ENCODE measurements at regions not wholly inside any gene's neighbourhood (a gene's known extent, or its start where the extent isn't known, plus 50 kb on each side); places are given as distances from the start of the nearest gene placed in this dataset.
A peak's percentile ranks its signal among the peaks of the same experiment; 100 is the strongest.

DNA sequence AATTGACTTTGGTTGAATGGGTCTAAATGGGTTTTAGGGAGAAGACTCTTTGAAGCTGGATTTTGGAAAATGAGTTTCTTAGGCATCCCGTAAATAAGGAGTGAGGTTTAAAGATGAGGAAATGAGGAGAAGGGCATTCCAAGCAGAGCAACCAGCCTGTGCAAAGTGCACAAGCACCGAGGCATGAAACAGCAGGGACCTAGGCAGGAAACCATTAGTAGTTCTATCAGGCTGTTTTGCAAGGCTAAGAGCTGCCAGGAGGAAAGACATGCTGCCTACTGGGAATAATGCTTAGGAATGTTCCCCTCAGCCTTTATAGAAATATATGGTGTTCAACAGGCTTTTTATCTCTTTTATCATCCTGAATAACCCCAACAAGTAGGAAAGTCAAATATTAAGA lies 153.1 kb upstream of the FGGY start:
- TF ChIP-seq CREB1 (IDR thresholded peaks at IDR 0.05; ENCODE audit: low read depth) (no peak), TEAD4 (IDR thresholded peaks at IDR 0.05) (peak; percentile 10; the same call in 1 of the 2 replicates)

GRCh38 chr1:59144959-59145358 lies 151.9 kb upstream of the FGGY start:
- TF ChIP-seq TCF12 (IDR thresholded peaks at IDR 0.05; ENCODE audit: low read depth) (no peak), ZBTB7A (IDR thresholded peaks at IDR 0.05; ENCODE audit: low read depth) (no peak), FOXM1 (IDR thresholded peaks at IDR 0.05; ENCODE audit: borderline replicate concordance, low read depth) (no peak), YY1 (IDR thresholded peaks at IDR 0.05; ENCODE audit: low read depth) (no peak), EGR1 (IDR thresholded peaks at IDR 0.05) (no peak), TAF1 (IDR thresholded peaks at IDR 0.05; ENCODE audit: low read depth) (no peak), CEBPB (IDR thresholded peaks at IDR 0.05) (no peak), TEAD4 (IDR thresholded peaks at IDR 0.05) (no peak), EP300 (IDR thresholded peaks at IDR 0.05; ENCODE audit: borderline replicate concordance) (no peak), NFIC (IDR thresholded peaks at IDR 0.05) (no peak), RAD21 (IDR thresholded peaks at IDR 0.05; ENCODE audit: low read depth) (no peak), REST (IDR thresholded peaks at IDR 0.05; ENCODE audit: low read depth) (no peak), CREB1 (IDR thresholded peaks at IDR 0.05; ENCODE audit: low read depth) (no peak)
- TF ChIP-seq, protein P1, sequence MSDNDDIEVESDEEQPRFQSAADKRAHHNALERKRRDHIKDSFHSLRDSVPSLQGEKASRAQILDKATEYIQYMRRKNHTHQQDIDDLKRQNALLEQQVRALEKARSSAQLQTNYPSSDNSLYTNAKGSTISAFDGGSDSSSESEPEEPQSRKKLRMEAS (IDR thresholded peaks at IDR 0.05): no peak
- TF ChIP-seq, protein P2, sequence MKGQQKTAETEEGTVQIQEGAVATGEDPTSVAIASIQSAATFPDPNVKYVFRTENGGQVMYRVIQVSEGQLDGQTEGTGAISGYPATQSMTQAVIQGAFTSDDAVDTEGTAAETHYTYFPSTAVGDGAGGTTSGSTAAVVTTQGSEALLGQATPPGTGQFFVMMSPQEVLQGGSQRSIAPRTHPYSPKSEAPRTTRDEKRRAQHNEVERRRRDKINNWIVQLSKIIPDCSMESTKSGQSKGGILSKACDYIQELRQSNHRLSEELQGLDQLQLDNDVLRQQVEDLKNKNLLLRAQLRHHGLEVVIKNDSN (IDR thresholded peaks at IDR 0.05): no peak

DNA sequence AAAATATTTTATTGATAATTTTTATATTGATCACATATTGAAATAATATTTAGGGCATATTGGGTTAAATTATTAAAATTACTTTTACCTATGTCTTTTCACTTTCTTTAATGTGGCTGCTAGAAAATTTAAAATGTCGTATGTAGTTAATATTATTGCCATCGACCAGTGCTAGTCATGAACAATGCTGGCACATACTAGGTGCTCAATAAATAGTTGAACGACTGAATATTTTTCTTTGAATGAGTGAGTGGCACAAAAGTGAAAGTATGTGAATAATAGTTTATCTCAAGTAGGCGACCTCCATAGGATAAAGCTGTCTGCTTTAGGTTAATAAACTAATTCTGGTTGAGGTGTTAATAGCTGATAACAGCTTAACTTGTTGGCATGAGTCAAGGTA lies 150.8 kb upstream of the FGGY start:
- no peak for TF ChIP-seq TCF12 (IDR thresholded peaks at IDR 0.05; ENCODE audit: low read depth)
- TF ChIP-seq TAF1 (IDR thresholded peaks at IDR 0.05; ENCODE audit: low read depth): no peak
- TF ChIP-seq ZBTB7A (IDR thresholded peaks at IDR 0.05; ENCODE audit: low read depth): no peak
- TF ChIP-seq NFIC (IDR thresholded peaks at IDR 0.05): no peak
- TF ChIP-seq REST (IDR thresholded peaks at IDR 0.05; ENCODE audit: low read depth): no peak

GRCh38 chr1:59146651-59147358 lies 150.1 kb upstream of the FGGY start:
- TF ChIP-seq TEAD4 (IDR thresholded peaks at IDR 0.05): no peak
- TF ChIP-seq, protein P1 (IDR thresholded peaks at IDR 0.05): no peak
- TF ChIP-seq TCF12 (IDR thresholded peaks at IDR 0.05; ENCODE audit: low read depth): no peak
- no peak for TF ChIP-seq CEBPB (IDR thresholded peaks at IDR 0.05)
- no peak for TF ChIP-seq EP300 (IDR thresholded peaks at IDR 0.05; ENCODE audit: borderline replicate concordance)
- TF ChIP-seq TAF1 (IDR thresholded peaks at IDR 0.05; ENCODE audit: low read depth): no peak
- no peak for TF ChIP-seq NFIC (IDR thresholded peaks at IDR 0.05)

DNA sequence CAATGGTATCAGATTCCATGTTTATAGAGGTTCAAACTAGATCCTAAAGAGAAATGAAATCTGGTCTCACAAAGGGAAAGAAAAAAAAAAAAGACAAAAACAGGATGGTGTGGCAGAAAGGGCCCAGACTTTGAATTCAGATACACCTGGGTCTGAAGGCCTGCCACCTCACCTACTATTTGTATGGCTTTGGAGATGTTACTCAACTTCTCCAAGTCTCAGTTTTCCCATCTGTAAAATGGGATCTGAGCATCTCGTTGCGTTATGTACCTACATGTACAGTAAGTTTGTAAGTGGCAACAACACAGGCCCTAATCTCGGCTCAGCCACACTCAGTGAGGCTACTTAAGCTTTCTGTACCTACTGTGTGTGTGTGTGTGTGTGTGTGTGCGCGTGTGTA lies 147.5 kb upstream of the FGGY start:
- TF ChIP-seq EGR1 (IDR thresholded peaks at IDR 0.05): no peak
- no peak for TF ChIP-seq FOXM1 (IDR thresholded peaks at IDR 0.05; ENCODE audit: borderline replicate concordance, low read depth)
- no peak for TF ChIP-seq ZBTB7A (IDR thresholded peaks at IDR 0.05; ENCODE audit: low read depth)
- TF ChIP-seq, protein P1 (IDR thresholded peaks at IDR 0.05): no peak
- no peak for TF ChIP-seq TCF12 (IDR thresholded peaks at IDR 0.05; ENCODE audit: low read depth)
- TF ChIP-seq TAF1 (IDR thresholded peaks at IDR 0.05; ENCODE audit: low read depth): no peak

DNA sequence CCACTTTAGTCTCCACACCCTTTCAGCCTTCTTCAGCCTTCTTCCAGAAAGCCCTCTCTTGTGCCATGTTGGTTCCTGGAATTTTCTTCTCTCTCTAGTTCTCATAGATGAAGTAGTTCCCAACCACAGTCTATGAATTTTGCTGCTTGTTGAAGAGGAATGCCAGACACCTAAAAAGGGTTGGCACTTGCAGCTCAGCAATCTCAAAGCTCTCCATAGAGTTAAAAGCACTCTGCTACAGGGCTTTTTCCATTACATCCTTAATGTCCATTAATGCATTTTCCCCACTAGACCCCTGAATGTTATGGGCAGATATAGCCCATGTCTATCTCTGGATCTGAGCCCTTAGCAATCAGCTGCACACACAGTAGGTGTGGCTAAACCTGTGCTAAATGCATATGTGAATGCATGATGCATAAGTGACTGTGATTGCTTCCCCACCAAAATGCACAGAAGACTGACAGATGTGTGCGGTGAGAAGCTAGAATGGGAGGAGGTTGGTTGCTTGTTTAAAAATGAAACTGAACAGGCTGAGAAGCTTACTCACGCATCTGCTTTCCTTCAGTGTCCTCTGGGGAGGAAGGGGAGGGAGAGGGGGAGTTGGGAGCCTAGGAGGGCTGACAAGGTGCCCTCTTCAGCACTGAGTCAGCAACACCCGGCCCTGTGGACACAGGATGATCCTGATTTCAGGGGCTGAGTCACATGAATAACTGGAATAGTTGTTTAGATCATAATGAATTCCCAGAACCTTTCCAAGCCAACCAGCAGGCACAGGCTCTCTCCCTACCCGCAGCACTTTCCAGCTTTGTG lies 146.1 kb upstream of the FGGY start:
- TF ChIP-seq TAF1 (IDR thresholded peaks at IDR 0.05; ENCODE audit: low read depth) (no peak), CREB1 (IDR thresholded peaks at IDR 0.05; ENCODE audit: low read depth) (no peak), ZBTB7A (IDR thresholded peaks at IDR 0.05; ENCODE audit: low read depth) (no peak), RAD21 (IDR thresholded peaks at IDR 0.05; ENCODE audit: low read depth) (peak; percentile 14; the same call in 1 of the 2 replicates), FOXM1 (IDR thresholded peaks at IDR 0.05; ENCODE audit: borderline replicate concordance, low read depth) (no peak; the same call in 1 of the 2 replicates), TCF12 (IDR thresholded peaks at IDR 0.05; ENCODE audit: low read depth) (peak; percentile 69), EP300 (IDR thresholded peaks at IDR 0.05; ENCODE audit: borderline replicate concordance) (peak; percentile 67), REST (IDR thresholded peaks at IDR 0.05; ENCODE audit: low read depth) (no peak), CEBPB (IDR thresholded peaks at IDR 0.05) (no peak), EGR1 (IDR thresholded peaks at IDR 0.05) (no peak), YY1 (IDR thresholded peaks at IDR 0.05; ENCODE audit: low read depth) (0 out of 2 replicates have a peak, but pooled peaks have one; percentile 32), TEAD4 (IDR thresholded peaks at IDR 0.05) (peak; percentile 86), NFIC (IDR thresholded peaks at IDR 0.05) (peak; percentile 28; the same call in 1 of the 2 replicates)
- TF ChIP-seq, protein P2 (IDR thresholded peaks at IDR 0.05): no peak
- TF ChIP-seq, protein P1 (IDR thresholded peaks at IDR 0.05): peak; percentile 41; the same call in 1 of the 2 replicates

Data from Ishikawa (cell line).